Hematopoietic multipotent progenitor cell treated with erythropoietin and hydrocortisone succinate and interleukin-3 and kit ligand, for 8 days (in vitro differentiated cells): ENCODE measurements at regions not wholly inside any gene's neighbourhood (a gene's known extent, or its start where the extent isn't known, plus 50 kb on each side); places are given as distances from the start of the nearest gene placed in this dataset.

Experiments used
- DNase-seq: peaks from one replicate; pipeline ENCODE4 v3.0.0-alpha.2; 2015

- no peak for DNase-seq
Measured at GRCh38 chr2:104468846-104469245, 385.1 kb upstream of the POU3F3 start.

- DNase-seq = no peak
Measured at GRCh38 chr2:104472076-104472475, 381.8 kb upstream of the POU3F3 start.

- no peak for DNase-seq
Measured at GRCh38 chr2:104473546-104473945, 380.4 kb upstream of the POU3F3 start.

GRCh38 chr2:104474716-104475115 is 379.2 kb upstream of the POU3F3 start:
- DNase-seq = no peak

GRCh38 chr2:104476075-104476474 is 377.8 kb upstream of the POU3F3 start:
- no peak for DNase-seq

- no peak for DNase-seq
Measured at GRCh38 chr2:104476563-104476988, 377.3 kb upstream of the POU3F3 start.

- DNase-seq = no peak
Measured at GRCh38 chr2:104481341-104481740, 372.6 kb upstream of the POU3F3 start.

GRCh38 chr2:104487366-104487765 is 366.5 kb upstream of the POU3F3 start:
- DNase-seq = peak; percentile 2

- DNase-seq = no peak
Measured at GRCh38 chr2:104493698-104494097, 360.2 kb upstream of the POU3F3 start.

- DNase-seq = no peak
Measured at GRCh38 chr2:104501342-104501741, 352.6 kb upstream of the POU3F3 start.

- no peak for DNase-seq
Measured at GRCh38 chr2:104501929-104502328, 352.0 kb upstream of the POU3F3 start.

GRCh38 chr2:104502901-104503300 is 351.0 kb upstream of the POU3F3 start:
- no peak for DNase-seq

GRCh38 chr2:104504331-104505073 is 349.4 kb upstream of the POU3F3 start:
- no peak for DNase-seq

- DNase-seq = no peak
Measured at GRCh38 chr2:104518256-104518655, 335.7 kb upstream of the POU3F3 start.

GRCh38 chr2:104521247-104521646 is 332.7 kb upstream of the POU3F3 start:
- no peak for DNase-seq

GRCh38 chr2:104523921-104524320 is 330.0 kb upstream of the POU3F3 start:
- DNase-seq = no peak

- DNase-seq = no peak
Measured at GRCh38 chr2:104528101-104528500, 325.8 kb upstream of the POU3F3 start.

GRCh38 chr2:104531122-104531521 is 322.8 kb upstream of the POU3F3 start:
- no peak for DNase-seq

- no peak for DNase-seq
Measured at GRCh38 chr2:104537116-104537515, 316.8 kb upstream of the POU3F3 start.

GRCh38 chr2:104538077-104538476 is 315.8 kb upstream of the POU3F3 start:
- no peak for DNase-seq

- peak; percentile 14 for DNase-seq
Measured at GRCh38 chr2:104539649-104540048, 314.3 kb upstream of the POU3F3 start.

- DNase-seq = no peak
Measured at GRCh38 chr2:104545055-104545454, 308.9 kb upstream of the POU3F3 start.

- no peak for DNase-seq
Measured at GRCh38 chr2:104546537-104546936, 307.4 kb upstream of the POU3F3 start.

GRCh38 chr2:104547221-104547620 is 306.7 kb upstream of the POU3F3 start:
- DNase-seq = no peak

- DNase-seq = no peak
Measured at GRCh38 chr2:104561251-104561650, 292.7 kb upstream of the POU3F3 start.
